ENCODE measurements at regions not wholly inside any gene's neighbourhood (a gene's known extent, or its start where the extent isn't known, plus 50 kb on each side); places are given as distances from the start of the nearest gene placed in this dataset.

GRCh38 chr18:64244571-64244970 is 95.7 kb upstream of the LINC00305 start:
- H3K9ac ChIP-seq (ENCODE audit: low read length), result no peak overlapping the region
- POLR2A ChIA-PET (ENCODE audit: unreplicated experiment), result no interaction called here
- BruUV-seq (replicated peaks), result no TSS peak

GRCh38 chr18:64240316-64240715 is 91.4 kb upstream of the LINC00305 start:
- DNase-seq, result no peak
- Histone ChIP-seq H3K4me1 (ENCODE audit: insufficient read depth, low read length) (no peaks in the 10 kb centered on the region), H3K27me3 (ENCODE audit: low read length) (peaks cover 10% of the 10 kb centered on the region; the same call in 1 of the 2 replicates), H3K9ac (ENCODE audit: low read length) (no peak overlapping the region), H4K20me1 (ENCODE audit: low read length) (no peaks in the 10 kb centered on the region), H3K36me3 (ENCODE audit: low read depth, low read length) (no peaks in the 10 kb centered on the region), H3K79me2 (ENCODE audit: low read length) (no peaks in the 10 kb centered on the region), H3K4me3 (ENCODE audit: low read length) (no peak overlapping the region), H3K27ac (ENCODE audit: low read length) (no peak overlapping the region), H3K9me3 (ENCODE audit: low read length) (no peaks in the 10 kb centered on the region), H2AFZ (ENCODE audit: low read length) (no peak overlapping the region), H3K4me2 (ENCODE audit: low read length) (no peak overlapping the region), H3K9me2 (replicated peaks; ENCODE audit: low read length) (no peaks in the 10 kb centered on the region), H3F3A (ENCODE audit: low read length, unreplicated experiment) (no peaks in the 10 kb centered on the region)
- POLR2A ChIA-PET (ENCODE audit: unreplicated experiment), result no interaction called here
- CTCF ChIA-PET, result no interaction called here
- BruUV-seq (replicated peaks), result no TSS peak
- ATAC-seq, result no peak
- no peak for TF ChIP-seq EZH2 (IDR thresholded peaks at IDR 0.05; ENCODE audit: low read length, unreplicated experiment)
- no peak for TF ChIP-seq EZH2phosphoT487 (IDR thresholded peaks at IDR 0.05; ENCODE audit: borderline replicate concordance, low read length)
- TF ChIP-seq CTCF (conservative IDR thresholded peaks at IDR 0.05; ENCODE audit: low read depth, low read length), result no peak
- intact Hi-C loops (cut with micrococcal nuclease), result no loop called here

More at GRCh38 chr18:64244571-64244970, 95.7 kb upstream of the LINC00305 start:
- Histone ChIP-seq H3K4me1 (ENCODE audit: insufficient read depth, low read length) (no peaks in the 10 kb centered on the region), H3K9me3 (ENCODE audit: low read length) (no peaks in the 10 kb centered on the region), H3K9me2 (replicated peaks; ENCODE audit: low read length) (no peaks in the 10 kb centered on the region), H3F3A (ENCODE audit: low read length, unreplicated experiment) (no peaks in the 10 kb centered on the region), H3K4me2 (ENCODE audit: low read length) (no peak overlapping the region), H4K20me1 (ENCODE audit: low read length) (no peaks in the 10 kb centered on the region), H3K36me3 (ENCODE audit: low read depth, low read length) (no peaks in the 10 kb centered on the region), H3K79me2 (ENCODE audit: low read length) (no peaks in the 10 kb centered on the region), H3K27me3 (ENCODE audit: low read length) (peaks cover 28% of the 10 kb centered on the region), H3K27ac (ENCODE audit: low read length) (no peak overlapping the region), H2AFZ (ENCODE audit: low read length) (no peak overlapping the region), H3K4me3 (ENCODE audit: low read length) (no peak overlapping the region)
- TF ChIP-seq EZH2phosphoT487 (IDR thresholded peaks at IDR 0.05; ENCODE audit: borderline replicate concordance, low read length), result no peak
- 0 out of 2 replicates have a peak, but pooled peaks have one; percentile 22 for TF ChIP-seq CTCF (conservative IDR thresholded peaks at IDR 0.05; ENCODE audit: low read depth, low read length)
- ATAC-seq (peak; percentile 49; the same call in 1 of the 2 replicates), DNase-seq (peak; percentile 10)
- intact Hi-C loops (cut with micrococcal nuclease), result no loop called here
- CTCF ChIA-PET, result no interaction called here

- TF ChIP-seq CTCF (conservative IDR thresholded peaks at IDR 0.05; ENCODE audit: low read depth, low read length), result no peak
- no peak for TF ChIP-seq EZH2 (IDR thresholded peaks at IDR 0.05; ENCODE audit: low read length, unreplicated experiment)
- TF ChIP-seq EZH2phosphoT487 (IDR thresholded peaks at IDR 0.05; ENCODE audit: borderline replicate concordance, low read length), result no peak
- intact Hi-C loops (cut with micrococcal nuclease), result no loop called here
- CTCF ChIA-PET, result no interaction called here
These were observed 89.2 kb upstream of the LINC00305 start for GRCh38 chr18:64238076-64238475.

More at GRCh38 chr18:64238076-64238475, 89.2 kb upstream of the LINC00305 start:
- no peak for ATAC-seq
- POLR2A ChIA-PET (ENCODE audit: unreplicated experiment), result no interaction called here
- H3K4me2 ChIP-seq (ENCODE audit: low read length), result no peak overlapping the region
- H3F3A ChIP-seq (ENCODE audit: low read length, unreplicated experiment), result no peaks in the 10 kb centered on the region
- H3K9me3 ChIP-seq (ENCODE audit: low read length), result no peaks in the 10 kb centered on the region
- H3K4me1 ChIP-seq (ENCODE audit: insufficient read depth, low read length), result no peaks in the 10 kb centered on the region
- H2AFZ ChIP-seq (ENCODE audit: low read length), result no peak overlapping the region
- no peak overlapping the region for H3K9ac ChIP-seq (ENCODE audit: low read length)
- DNase-seq, result no peak
- no peaks in the 10 kb centered on the region for H4K20me1 ChIP-seq (ENCODE audit: low read length)
- BruUV-seq (replicated peaks), result no TSS peak
- no peaks in the 10 kb centered on the region for H3K36me3 ChIP-seq (ENCODE audit: low read depth, low read length)
- H3K9me2 ChIP-seq (replicated peaks; ENCODE audit: low read length), result no peaks in the 10 kb centered on the region
- H3K27ac ChIP-seq (ENCODE audit: low read length), result no peak overlapping the region
- no peak overlapping the region for H3K4me3 ChIP-seq (ENCODE audit: low read length)
- H3K79me2 ChIP-seq (ENCODE audit: low read length), result no peaks in the 10 kb centered on the region
- peaks cover 10% of the 10 kb centered on the region for H3K27me3 ChIP-seq (ENCODE audit: low read length)

Measured in PC-3 (cell line).